Fibroblast of pulmonary artery (primary cell): ENCODE measurements at regions not wholly inside any gene's neighbourhood (a gene's known extent, or its start where the extent isn't known, plus 50 kb on each side); places are given as distances from the start of the nearest gene placed in this dataset.

Experiments used
- DNase-seq: peaks from one replicate; pipeline ENCODE4 v3.0.0-alpha.2; 2010; ENCODE audit warnings: low read depth
- H3K4me3 ChIP-seq: replicated peaks from 2 replicates; pipeline ENCODE4 v1.5.1; 2011; ENCODE audit warnings: low read depth, mild to moderate bottlenecking, control low read depth, low read length, moderate library complexity
- TF ChIP-seq, protein P1 (sequence below): IDR thresholded peaks from 2 replicates; pipeline ENCODE4 v1.5.1; 2011; ENCODE audit warnings: mild to moderate bottlenecking, control low read depth, low read length, inconsistent platforms; ENCODE audit errors: missing control alignments

DNA sequence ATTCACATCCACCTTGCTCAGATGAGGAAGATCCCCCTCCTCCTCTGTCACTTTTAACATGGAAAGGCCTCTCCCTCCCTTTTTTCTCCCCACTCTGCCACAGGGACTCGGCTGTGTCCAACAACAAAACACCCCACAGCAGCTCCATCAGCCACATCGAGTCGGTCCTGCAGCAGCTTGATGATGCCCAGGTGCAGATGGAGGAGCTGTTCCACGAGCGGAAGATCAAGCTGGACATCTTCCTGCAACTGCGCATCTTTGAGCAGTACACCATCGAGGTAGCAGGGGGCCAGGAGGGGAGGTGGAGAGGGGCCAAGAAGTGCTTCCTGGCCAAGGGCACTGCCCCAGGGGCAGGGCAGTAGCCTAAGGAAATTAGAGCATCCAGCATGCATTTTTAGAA, 331.7 kb upstream of the UMPS start:
- H3K4me3 ChIP-seq, result no peak overlapping the region
- DNase-seq, result no peak
- TF ChIP-seq, protein P1, sequence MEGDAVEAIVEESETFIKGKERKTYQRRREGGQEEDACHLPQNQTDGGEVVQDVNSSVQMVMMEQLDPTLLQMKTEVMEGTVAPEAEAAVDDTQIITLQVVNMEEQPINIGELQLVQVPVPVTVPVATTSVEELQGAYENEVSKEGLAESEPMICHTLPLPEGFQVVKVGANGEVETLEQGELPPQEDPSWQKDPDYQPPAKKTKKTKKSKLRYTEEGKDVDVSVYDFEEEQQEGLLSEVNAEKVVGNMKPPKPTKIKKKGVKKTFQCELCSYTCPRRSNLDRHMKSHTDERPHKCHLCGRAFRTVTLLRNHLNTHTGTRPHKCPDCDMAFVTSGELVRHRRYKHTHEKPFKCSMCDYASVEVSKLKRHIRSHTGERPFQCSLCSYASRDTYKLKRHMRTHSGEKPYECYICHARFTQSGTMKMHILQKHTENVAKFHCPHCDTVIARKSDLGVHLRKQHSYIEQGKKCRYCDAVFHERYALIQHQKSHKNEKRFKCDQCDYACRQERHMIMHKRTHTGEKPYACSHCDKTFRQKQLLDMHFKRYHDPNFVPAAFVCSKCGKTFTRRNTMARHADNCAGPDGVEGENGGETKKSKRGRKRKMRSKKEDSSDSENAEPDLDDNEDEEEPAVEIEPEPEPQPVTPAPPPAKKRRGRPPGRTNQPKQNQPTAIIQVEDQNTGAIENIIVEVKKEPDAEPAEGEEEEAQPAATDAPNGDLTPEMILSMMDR, result no peak

- H3K4me3 ChIP-seq, result no peak overlapping the region
- DNase-seq, result peak; percentile 13
- TF ChIP-seq, protein P1, result no peak
These were observed 328.4 kb upstream of the UMPS start for GRCh38 chr3:124401843-124402242.

DNA sequence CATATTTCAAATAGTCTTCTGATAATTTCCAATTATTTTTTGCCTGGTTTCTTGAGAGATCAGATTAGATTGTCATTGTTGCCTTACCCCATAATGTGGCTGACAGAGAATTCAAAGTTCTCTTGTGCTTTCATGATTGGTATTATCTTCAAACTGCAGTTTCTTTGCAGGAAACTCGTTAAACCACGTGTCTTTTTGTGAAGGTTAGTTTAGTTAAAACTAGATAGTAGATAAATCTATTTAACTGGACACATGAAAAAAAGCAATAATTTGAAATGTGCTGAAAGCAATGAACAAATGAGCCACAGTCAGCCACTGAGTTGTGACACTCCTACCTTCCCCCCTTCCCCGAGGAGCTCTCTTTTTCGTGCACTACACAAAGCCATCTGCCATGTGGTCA, 327.5 kb upstream of the UMPS start:
- TF ChIP-seq, protein P1, result no peak
- no peak overlapping the region for H3K4me3 ChIP-seq
- no peak for DNase-seq

- TF ChIP-seq, protein P1, result no peak
- no peak overlapping the region for H3K4me3 ChIP-seq
- no peak for DNase-seq
These were observed 325.6 kb upstream of the UMPS start for GRCh38 chr3:124404621-124405020.

DNA sequence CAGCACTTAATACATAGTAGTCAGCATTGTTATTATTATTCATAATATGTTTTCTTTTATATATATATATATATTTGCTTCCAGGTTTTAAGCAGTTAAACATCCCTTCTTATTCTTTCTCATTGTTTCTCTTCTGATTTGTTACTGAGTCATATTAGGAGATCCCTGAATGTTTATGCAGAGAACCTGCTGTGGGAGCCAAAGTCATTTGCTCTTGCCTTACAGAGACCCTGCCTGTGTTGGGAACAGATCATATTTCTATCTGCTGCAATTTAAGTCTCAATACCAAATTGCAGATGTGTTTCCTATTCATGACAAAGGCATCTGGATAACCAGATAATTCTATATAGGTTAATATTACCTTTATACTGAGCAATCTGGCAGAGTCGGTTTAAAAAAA, 323.0 kb upstream of the UMPS start:
- H3K4me3 ChIP-seq, result no peak overlapping the region
- no peak for DNase-seq
- TF ChIP-seq, protein P1, result no peak

DNA sequence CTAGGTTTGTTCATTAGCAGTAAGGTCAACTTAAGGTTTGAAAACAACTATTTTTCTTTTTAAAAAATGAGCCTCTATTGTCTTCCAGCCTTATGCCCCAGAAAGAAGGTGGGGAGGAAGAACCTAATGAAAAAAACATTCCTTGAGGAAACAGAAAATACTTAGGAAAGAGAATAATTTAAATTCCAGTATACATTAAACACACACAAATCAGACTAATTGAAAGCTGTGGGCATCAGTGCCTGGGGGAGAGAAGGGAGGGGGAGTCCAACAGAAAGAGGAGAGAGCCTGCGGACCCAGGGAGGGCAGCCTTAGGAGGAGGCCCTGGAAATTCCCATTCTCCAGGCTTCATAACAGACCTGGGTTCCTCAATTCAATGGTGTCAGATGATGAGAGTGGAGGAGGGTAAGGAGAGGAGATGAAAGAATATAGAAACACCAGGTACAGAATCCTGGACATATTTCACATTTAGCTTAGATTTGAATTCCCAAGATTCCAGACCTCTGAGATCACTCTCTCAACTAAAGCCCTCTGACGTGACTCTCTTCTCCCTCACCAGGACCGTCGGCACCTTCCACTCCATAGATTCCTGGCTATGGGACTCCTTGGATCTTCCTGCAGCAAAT, 320.5 kb upstream of the UMPS start:
- H3K4me3 ChIP-seq, result no peak overlapping the region
- TF ChIP-seq, protein P1, result no peak
- peak; percentile 17 for DNase-seq

DNA sequence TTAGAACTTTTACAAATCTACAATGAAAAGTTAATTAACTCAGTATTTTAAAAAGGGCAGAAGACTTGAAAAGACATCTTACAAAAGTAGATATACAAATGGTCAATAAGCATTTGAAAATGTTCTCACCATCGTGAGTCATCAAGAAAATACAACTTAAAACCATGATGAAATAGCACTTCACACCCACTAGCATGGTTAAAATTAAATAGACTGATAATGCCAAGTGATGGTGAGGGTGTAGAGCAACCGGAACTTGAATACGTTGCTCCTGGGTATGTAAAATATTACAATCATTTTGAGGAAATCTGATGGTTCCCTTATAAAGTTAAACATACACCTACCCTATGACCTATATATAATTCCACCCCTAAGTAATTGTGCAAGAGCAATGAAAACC, 319.8 kb upstream of the UMPS start:
- DNase-seq, result no peak
- TF ChIP-seq, protein P1, result no peak
- H3K4me3 ChIP-seq, result no peak overlapping the region
